SKM-1 treated with dmso at 0.1 percent for 144 hours (cell line): ENCODE measurements at regions not wholly inside any gene's neighbourhood (a gene's known extent, or its start where the extent isn't known, plus 50 kb on each side); places are given as distances from the start of the nearest gene placed in this dataset.

ENCODE experiments used
- DNase-seq: peaks from one replicate; lab custom pipeline; 2025; ENCODE audit not compliant: unreplicated experiment; lab: John Stamatoyannopoulos, UW

GRCh38 chr4:83172371-83172770, 57.8 kb upstream of the PLAC8 start:
- no peak for DNase-seq

GRCh38 chr4:83171436-83172039, 57.0 kb upstream of the PLAC8 start:
- DNase-seq = no peak

GRCh38 chr4:83170952-83171399, 56.4 kb upstream of the PLAC8 start:
- DNase-seq = peak; percentile 30
